ENCODE measurements at regions not wholly inside any gene's neighbourhood (a gene's known extent, or its start where the extent isn't known, plus 50 kb on each side); places are given as distances from the start of the nearest gene placed in this dataset.

DNA sequence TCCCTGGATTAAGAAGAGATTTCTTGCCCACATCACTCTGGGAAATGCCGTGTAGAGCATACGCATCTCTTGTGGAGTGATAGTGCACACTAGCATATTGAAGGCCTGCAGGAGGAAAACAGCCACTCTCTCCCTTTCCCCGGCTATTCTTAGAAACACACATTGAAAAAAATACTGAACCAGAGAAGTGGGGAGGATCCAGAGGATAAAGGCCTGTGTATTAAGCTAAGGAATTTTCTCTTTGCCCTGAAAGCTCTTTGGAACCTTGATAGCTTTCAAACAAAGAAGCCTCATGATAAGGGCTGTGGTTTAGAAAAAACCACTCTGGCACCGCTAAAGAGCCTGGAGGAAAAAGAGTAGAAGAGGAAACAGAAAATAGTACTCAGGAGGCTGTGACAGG, 386.1 kb upstream of the NBEA start:
- TF ChIP-seq CTCF (conservative IDR thresholded peaks at IDR 0.05; ENCODE audit: low read length) (no peak), EZH2phosphoT487 (IDR thresholded peaks at IDR 0.05; ENCODE audit: borderline replicate concordance) (no peak)
- Histone ChIP-seq H3K4me1 (ENCODE audit: insufficient read depth, low read length, poor library complexity, severe bottlenecking) (no peaks in the 10 kb centered on the region), H3K4me2 (ENCODE audit: low read depth, low read length, poor library complexity, severe bottlenecking) (no peak overlapping the region), H3K9me3 (ENCODE audit: insufficient read depth, low read depth, low read length) (no peaks in the 10 kb centered on the region; the same call in 1 of the 2 replicates), H3K27me3 (ENCODE audit: insufficient read depth, low read length, poor library complexity, severe bottlenecking) (no peaks in the 10 kb centered on the region), H4K20me1 (ENCODE audit: insufficient read depth, low read length, poor library complexity, severe bottlenecking) (no peaks in the 10 kb centered on the region), H2AFZ (ENCODE audit: low read length) (no peak overlapping the region), H3K9ac (ENCODE audit: low read depth, low read length, poor library complexity, severe bottlenecking) (no peak overlapping the region), H3K79me2 (ENCODE audit: insufficient read depth, low read length) (no peaks in the 10 kb centered on the region), H3K4me3 (ENCODE audit: low read length, poor library complexity, severe bottlenecking) (no peak overlapping the region), H3K36me3 (ENCODE audit: insufficient read depth, low read length) (no peaks in the 10 kb centered on the region), H3F3A (ENCODE audit: low read depth) (no peaks in the 10 kb centered on the region), H3K9me2 (replicated peaks; ENCODE audit: low read depth, low read length) (no peaks in the 10 kb centered on the region)

GRCh38 chr13:34561033-34561432, 381.0 kb upstream of the NBEA start:
- no peak overlapping the region for H3K9ac ChIP-seq (ENCODE audit: low read depth, low read length, poor library complexity, severe bottlenecking)
- TF ChIP-seq CTCF (conservative IDR thresholded peaks at IDR 0.05; ENCODE audit: low read length) (no peak), EZH2phosphoT487 (IDR thresholded peaks at IDR 0.05; ENCODE audit: borderline replicate concordance) (no peak)
- no peaks in the 10 kb centered on the region for H3K27me3 ChIP-seq (ENCODE audit: insufficient read depth, low read length, poor library complexity, severe bottlenecking)
- no peaks in the 10 kb centered on the region; the same call in 1 of the 2 replicates for H3K9me3 ChIP-seq (ENCODE audit: insufficient read depth, low read depth, low read length)
- H3K4me2 ChIP-seq (ENCODE audit: low read depth, low read length, poor library complexity, severe bottlenecking): no peak overlapping the region
- H3F3A ChIP-seq (ENCODE audit: low read depth): no peaks in the 10 kb centered on the region
- H3K79me2 ChIP-seq (ENCODE audit: insufficient read depth, low read length): no peaks in the 10 kb centered on the region
- H3K9me2 ChIP-seq (replicated peaks; ENCODE audit: low read depth, low read length): no peaks in the 10 kb centered on the region
- H4K20me1 ChIP-seq (ENCODE audit: insufficient read depth, low read length, poor library complexity, severe bottlenecking): no peaks in the 10 kb centered on the region
- H3K36me3 ChIP-seq (ENCODE audit: insufficient read depth, low read length): no peaks in the 10 kb centered on the region
- H2AFZ ChIP-seq (ENCODE audit: low read length): no peak overlapping the region
- H3K4me3 ChIP-seq (ENCODE audit: low read length, poor library complexity, severe bottlenecking): no peak overlapping the region
- no peaks in the 10 kb centered on the region for H3K4me1 ChIP-seq (ENCODE audit: insufficient read depth, low read length, poor library complexity, severe bottlenecking)

DNA sequence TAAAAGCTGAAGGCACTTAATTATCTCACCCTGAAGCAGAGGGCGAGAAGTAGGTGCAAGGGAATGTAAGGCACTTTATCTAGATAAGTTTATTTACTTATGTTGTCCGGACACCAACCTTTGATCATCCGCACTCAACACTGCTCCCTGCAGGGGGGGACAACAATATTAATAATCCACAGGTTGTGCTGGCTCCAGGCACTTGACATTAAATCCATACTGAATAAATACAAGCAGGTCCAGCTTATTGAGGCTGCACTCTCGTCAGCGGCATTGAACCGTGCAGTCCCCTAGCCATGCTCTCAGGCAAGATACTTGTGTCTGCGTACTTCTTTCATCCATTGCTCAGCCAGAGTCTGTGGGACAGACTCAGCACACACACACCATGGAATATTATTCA, 374.5 kb upstream of the NBEA start:
- H3K79me2 ChIP-seq (ENCODE audit: insufficient read depth, low read length): no peaks in the 10 kb centered on the region
- TF ChIP-seq CTCF (conservative IDR thresholded peaks at IDR 0.05; ENCODE audit: low read length) (no peak), EZH2phosphoT487 (IDR thresholded peaks at IDR 0.05; ENCODE audit: borderline replicate concordance) (no peak)
- H3K9me2 ChIP-seq (replicated peaks; ENCODE audit: low read depth, low read length): no peaks in the 10 kb centered on the region
- no peaks in the 10 kb centered on the region for H3K4me1 ChIP-seq (ENCODE audit: insufficient read depth, low read length, poor library complexity, severe bottlenecking)
- no peaks in the 10 kb centered on the region for H3F3A ChIP-seq (ENCODE audit: low read depth)
- no peaks in the 10 kb centered on the region for H3K9me3 ChIP-seq (ENCODE audit: insufficient read depth, low read depth, low read length)
- no peaks in the 10 kb centered on the region for H3K27me3 ChIP-seq (ENCODE audit: insufficient read depth, low read length, poor library complexity, severe bottlenecking)
- H2AFZ ChIP-seq (ENCODE audit: low read length): no peak overlapping the region
- no peaks in the 10 kb centered on the region for H4K20me1 ChIP-seq (ENCODE audit: insufficient read depth, low read length, poor library complexity, severe bottlenecking)
- no peaks in the 10 kb centered on the region for H3K36me3 ChIP-seq (ENCODE audit: insufficient read depth, low read length)
- no peak overlapping the region for H3K4me2 ChIP-seq (ENCODE audit: low read depth, low read length, poor library complexity, severe bottlenecking)
- H3K9ac ChIP-seq (ENCODE audit: low read depth, low read length, poor library complexity, severe bottlenecking): no peak overlapping the region
- no peak overlapping the region for H3K4me3 ChIP-seq (ENCODE audit: low read length, poor library complexity, severe bottlenecking)
